ENCODE measurements at regions not wholly inside any gene's neighbourhood (a gene's known extent, or its start where the extent isn't known, plus 50 kb on each side); places are given as distances from the start of the nearest gene placed in this dataset.
"Not testable (repeated sequence)": the region's sequence is repeated elsewhere in the genome, so short reads cannot be mapped to it uniquely, and the experiment has no call there.

GRCh38 chr3:127492426-127492825 lies 98.1 kb downstream of the TPRA1 start:
- Histone ChIP-seq H2BK5ac (ENCODE audit: low read depth, low read length, poor library complexity, severe bottlenecking) (no peak overlapping the region), H2BK15ac (ENCODE audit: low read depth, poor library complexity, severe bottlenecking) (no peak overlapping the region), H3K27me3 (ENCODE audit: control insufficient read depth in 1 of 2, insufficient read depth in 1 of 2, low read length in 2 of 2) (peaks cover 23 to 52% of the 10 kb centered on the region in 2 experiments), H2AFZ (ENCODE audit: low read depth, low read length) (no peak overlapping the region), H2AK5ac (ENCODE audit: low read length, severe bottlenecking) (no peak overlapping the region), H3K9ac (ENCODE audit: low read length) (no peak overlapping the region), H3K36me3 (ENCODE audit: control insufficient read depth in 1 of 2, insufficient read depth in 2 of 2, low read depth in 1 of 2, low read length in 2 of 2) (no peaks in the 10 kb centered on the region), H3K4me3 (ENCODE audit: insufficient read depth in 1 of 2, low read depth in 1 of 2, low read length in 2 of 2) (no peak overlapping the region), H2BK12ac (ENCODE audit: low read length in 2 of 2) (no peak overlapping the region), H3K18ac (ENCODE audit: low read depth in 1 of 2, low read length in 2 of 2) (no peak overlapping the region), H3K4me2 (ENCODE audit: low read length, poor library complexity, severe bottlenecking) (no peak overlapping the region), H4K91ac (ENCODE audit: low read length) (no peak overlapping the region), H3K23ac (ENCODE audit: low read length in 2 of 2) (no peak overlapping the region), H2BK120ac (ENCODE audit: low read depth, low read length) (no peak overlapping the region), H3K4ac (ENCODE audit: low read depth in 1 of 2, low read length in 2 of 2) (no peak overlapping the region), H4K8ac (ENCODE audit: low read length) (no peak overlapping the region), H3K79me1 (replicated peaks; ENCODE audit: low read length, poor library complexity, severe bottlenecking) (no peaks in the 10 kb centered on the region), H3K9me3 (ENCODE audit: control insufficient read depth, low read length) (peaks cover 11% of the 10 kb centered on the region), H3K27ac (ENCODE audit: low read length, poor library complexity, severe bottlenecking) (no peak overlapping the region), H3K14ac (ENCODE audit: low read length in 2 of 2) (peak overlapping the region in 1 of 2 experiments; percentile 56), H3K4me1 (ENCODE audit: control insufficient read depth, insufficient read depth, low read depth, low read length) (no peaks in the 10 kb centered on the region)
- WGBS, result 60% methylated on average over 2 of the region's 2 CpGs
- DNase-seq, result no peak

- no peak overlapping the region for H3K4ac ChIP-seq (ENCODE audit: low read depth in 1 of 2, low read length in 2 of 2)
- H2BK12ac ChIP-seq (ENCODE audit: low read length in 2 of 2), result no peak overlapping the region
- H3K23ac ChIP-seq (ENCODE audit: low read length in 2 of 2), result no peak overlapping the region
- H3K79me1 ChIP-seq (replicated peaks; ENCODE audit: low read length, poor library complexity, severe bottlenecking), result no peaks in the 10 kb centered on the region
- no peak for DNase-seq
- H4K8ac ChIP-seq (ENCODE audit: low read length), result no peak overlapping the region
- H3K4me2 ChIP-seq (ENCODE audit: low read length, poor library complexity, severe bottlenecking), result no peak overlapping the region
- no peak overlapping the region for H3K9ac ChIP-seq (ENCODE audit: low read length)
- H2AFZ ChIP-seq (ENCODE audit: low read depth, low read length), result no peak overlapping the region
- H3K4me1 ChIP-seq (ENCODE audit: control insufficient read depth, insufficient read depth, low read depth, low read length), result no peaks in the 10 kb centered on the region
- H3K18ac ChIP-seq (ENCODE audit: low read depth in 1 of 2, low read length in 2 of 2), result no peak overlapping the region
- H3K36me3 ChIP-seq (ENCODE audit: control insufficient read depth in 1 of 2, insufficient read depth in 2 of 2, low read depth in 1 of 2, low read length in 2 of 2), result no peaks in the 10 kb centered on the region
- H2BK120ac ChIP-seq (ENCODE audit: low read depth, low read length), result no peak overlapping the region
- H3K4me3 ChIP-seq (ENCODE audit: insufficient read depth in 1 of 2, low read depth in 1 of 2, low read length in 2 of 2), result no peak overlapping the region
- H3K27me3 ChIP-seq (ENCODE audit: control insufficient read depth in 1 of 2, insufficient read depth in 1 of 2, low read length in 2 of 2), result peaks cover 21 to 50% of the 10 kb centered on the region in 2 experiments
- H3K27ac ChIP-seq (ENCODE audit: low read length, poor library complexity, severe bottlenecking), result no peak overlapping the region
- H4K91ac ChIP-seq (ENCODE audit: low read length), result no peak overlapping the region
- no peak overlapping the region for H2AK5ac ChIP-seq (ENCODE audit: low read length, severe bottlenecking)
- H3K14ac ChIP-seq (ENCODE audit: low read length in 2 of 2), result no peak overlapping the region
- no peak overlapping the region for H2BK5ac ChIP-seq (ENCODE audit: low read depth, low read length, poor library complexity, severe bottlenecking)
- no peak overlapping the region for H2BK15ac ChIP-seq (ENCODE audit: low read depth, poor library complexity, severe bottlenecking)
- 85% methylated on average over 4 of the region's 5 CpGs for WGBS
- peaks cover 10% of the 10 kb centered on the region for H3K9me3 ChIP-seq (ENCODE audit: control insufficient read depth, low read length)
Observed at GRCh38 chr3:127491909-127492308, 98.6 kb downstream of the TPRA1 start.

GRCh38 chr3:127491323-127491722 lies 99.2 kb downstream of the TPRA1 start:
- no peak for DNase-seq
- no peak overlapping the region for H3K9ac ChIP-seq (ENCODE audit: low read length)
- 43% methylated on average over 2 of the region's 4 CpGs for WGBS
- H2AFZ ChIP-seq (ENCODE audit: low read depth, low read length), result no peak overlapping the region
- no peak overlapping the region for H3K4me3 ChIP-seq (ENCODE audit: insufficient read depth in 1 of 2, low read depth in 1 of 2, low read length in 2 of 2)
- no peak overlapping the region for H4K8ac ChIP-seq (ENCODE audit: low read length)
- peaks cover 20 to 51% of the 10 kb centered on the region in 2 experiments for H3K27me3 ChIP-seq (ENCODE audit: control insufficient read depth in 1 of 2, insufficient read depth in 1 of 2, low read length in 2 of 2)
- H2BK15ac ChIP-seq (ENCODE audit: low read depth, poor library complexity, severe bottlenecking), result no peak overlapping the region
- no peak overlapping the region for H2BK5ac ChIP-seq (ENCODE audit: low read depth, low read length, poor library complexity, severe bottlenecking)
- no peak overlapping the region for H3K23ac ChIP-seq (ENCODE audit: low read length in 2 of 2)
- H3K79me1 ChIP-seq (replicated peaks; ENCODE audit: low read length, poor library complexity, severe bottlenecking), result no peaks in the 10 kb centered on the region
- no peak overlapping the region for H3K4me2 ChIP-seq (ENCODE audit: low read length, poor library complexity, severe bottlenecking)
- H3K18ac ChIP-seq (ENCODE audit: low read depth in 1 of 2, low read length in 2 of 2), result no peak overlapping the region
- H3K4me1 ChIP-seq (ENCODE audit: control insufficient read depth, insufficient read depth, low read depth, low read length), result no peaks in the 10 kb centered on the region
- H3K36me3 ChIP-seq (ENCODE audit: control insufficient read depth in 1 of 2, insufficient read depth in 2 of 2, low read depth in 1 of 2, low read length in 2 of 2), result no peaks in the 10 kb centered on the region
- no peak overlapping the region for H3K27ac ChIP-seq (ENCODE audit: low read length, poor library complexity, severe bottlenecking)
- H3K4ac ChIP-seq (ENCODE audit: low read depth in 1 of 2, low read length in 2 of 2), result no peak overlapping the region
- H4K91ac ChIP-seq (ENCODE audit: low read length), result no peak overlapping the region
- H2BK120ac ChIP-seq (ENCODE audit: low read depth, low read length), result no peak overlapping the region
- no peak overlapping the region for H2BK12ac ChIP-seq (ENCODE audit: low read length in 2 of 2)
- H2AK5ac ChIP-seq (ENCODE audit: low read length, severe bottlenecking), result no peak overlapping the region
- no peak overlapping the region for H3K14ac ChIP-seq (ENCODE audit: low read length in 2 of 2)
- peaks cover 10% of the 10 kb centered on the region for H3K9me3 ChIP-seq (ENCODE audit: control insufficient read depth, low read length)

GRCh38 chr3:127491024-127491305 lies 99.6 kb downstream of the TPRA1 start:
- not testable (repeated sequence) for H4K91ac ChIP-seq (ENCODE audit: low read length); H2BK12ac ChIP-seq (ENCODE audit: low read length in 2 of 2); H2AFZ ChIP-seq (ENCODE audit: low read depth, low read length); H2BK5ac ChIP-seq (ENCODE audit: low read depth, low read length, poor library complexity, severe bottlenecking); H3K14ac ChIP-seq (ENCODE audit: low read length in 2 of 2); H3K23ac ChIP-seq (ENCODE audit: low read length in 2 of 2); H3K4me3 ChIP-seq (ENCODE audit: insufficient read depth in 1 of 2, low read depth in 1 of 2, low read length in 2 of 2); H3K36me3 ChIP-seq (ENCODE audit: control insufficient read depth in 1 of 2, insufficient read depth in 2 of 2, low read depth in 1 of 2, low read length in 2 of 2); H3K9ac ChIP-seq (ENCODE audit: low read length); DNase-seq; H3K27ac ChIP-seq (ENCODE audit: low read length, poor library complexity, severe bottlenecking); H2BK120ac ChIP-seq (ENCODE audit: low read depth, low read length); H4K8ac ChIP-seq (ENCODE audit: low read length); H3K4ac ChIP-seq (ENCODE audit: low read depth in 1 of 2, low read length in 2 of 2); H3K18ac ChIP-seq (ENCODE audit: low read depth in 1 of 2, low read length in 2 of 2); H2AK5ac ChIP-seq (ENCODE audit: low read length, severe bottlenecking); H3K4me1 ChIP-seq (ENCODE audit: control insufficient read depth, insufficient read depth, low read depth, low read length); H2BK15ac ChIP-seq (ENCODE audit: low read depth, poor library complexity, severe bottlenecking); H3K79me1 ChIP-seq (replicated peaks; ENCODE audit: low read length, poor library complexity, severe bottlenecking); H3K4me2 ChIP-seq (ENCODE audit: low read length, poor library complexity, severe bottlenecking)
- Histone ChIP-seq H3K9me3 (ENCODE audit: control insufficient read depth, low read length) (peaks cover 10% of the 10 kb centered on the region), H3K27me3 (ENCODE audit: control insufficient read depth in 1 of 2, insufficient read depth in 1 of 2, low read length in 2 of 2) (peaks cover 19 to 51% of the 10 kb centered on the region in 2 experiments)
- no CpG with 5 or more reads among the region's 2 CpGs for WGBS
